NCI-H774 (cell line): ENCODE measurements at regions not wholly inside any gene's neighbourhood (a gene's known extent, or its start where the extent isn't known, plus 50 kb on each side); places are given as distances from the start of the nearest gene placed in this dataset.

ENCODE experiments used
- DNase-seq: peaks from one replicate; lab custom pipeline; 2025; lab: John Stamatoyannopoulos, UW

DNA sequence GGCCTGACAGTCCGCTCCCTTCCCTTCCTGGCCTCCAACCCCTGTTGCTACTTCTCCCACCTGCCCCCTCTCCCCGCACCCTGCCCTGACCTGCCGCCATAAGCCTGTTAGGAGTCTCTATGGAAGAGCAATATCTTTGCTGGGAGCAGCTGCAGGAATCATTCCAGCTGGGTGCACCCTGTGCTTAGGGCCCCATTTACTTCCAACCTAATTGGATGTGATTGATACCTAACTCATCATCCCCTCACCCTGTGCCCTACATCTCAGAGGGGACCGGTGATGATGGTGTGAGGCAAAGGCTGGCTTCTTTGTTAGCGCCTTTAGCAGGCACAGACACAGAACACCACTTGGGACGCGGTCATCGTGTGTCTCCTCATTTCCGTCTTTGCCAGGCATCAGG is 80.0 kb upstream of the FAM180A start:
- no peak for DNase-seq

DNA sequence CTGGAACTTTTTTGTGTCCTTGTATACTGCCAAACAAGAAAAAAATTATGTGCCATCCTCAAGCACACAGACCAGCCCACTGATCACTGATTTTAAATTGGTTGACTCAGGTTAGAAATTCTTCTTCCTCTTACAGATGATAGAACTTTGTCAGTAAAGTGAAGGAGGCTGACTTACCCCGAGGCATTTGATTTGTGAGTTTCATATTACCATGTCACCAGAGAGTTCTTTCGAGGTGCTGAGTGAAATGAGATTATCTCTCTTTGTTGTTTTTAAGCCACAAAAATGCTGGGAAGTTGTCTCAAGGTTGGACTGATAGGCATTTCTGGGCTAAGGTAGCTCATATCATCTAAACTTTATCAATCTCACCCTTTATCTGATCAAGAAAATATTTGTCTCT is 78.8 kb upstream of the FAM180A start:
- no peak for DNase-seq

DNA sequence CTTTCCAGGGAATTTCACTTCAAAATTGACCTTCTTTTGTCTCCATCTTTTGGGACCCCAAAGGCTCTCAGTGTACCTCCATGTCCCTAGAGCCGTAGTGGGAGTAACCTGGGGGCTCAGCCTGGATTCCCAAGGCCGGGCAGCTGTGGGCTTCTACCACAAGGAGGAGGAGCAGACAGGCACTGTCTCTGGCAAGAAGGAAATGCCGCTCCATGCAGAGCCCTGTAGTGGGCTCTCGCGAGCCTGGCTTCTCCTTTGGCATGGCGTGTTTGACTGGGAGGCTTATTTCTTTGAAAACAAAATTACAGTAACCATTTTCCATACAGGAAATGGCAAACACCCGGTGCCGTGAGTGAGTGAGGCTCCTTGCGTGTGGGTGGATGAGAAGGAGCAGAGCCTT is 76.8 kb upstream of the FAM180A start:
- DNase-seq: no peak

DNA sequence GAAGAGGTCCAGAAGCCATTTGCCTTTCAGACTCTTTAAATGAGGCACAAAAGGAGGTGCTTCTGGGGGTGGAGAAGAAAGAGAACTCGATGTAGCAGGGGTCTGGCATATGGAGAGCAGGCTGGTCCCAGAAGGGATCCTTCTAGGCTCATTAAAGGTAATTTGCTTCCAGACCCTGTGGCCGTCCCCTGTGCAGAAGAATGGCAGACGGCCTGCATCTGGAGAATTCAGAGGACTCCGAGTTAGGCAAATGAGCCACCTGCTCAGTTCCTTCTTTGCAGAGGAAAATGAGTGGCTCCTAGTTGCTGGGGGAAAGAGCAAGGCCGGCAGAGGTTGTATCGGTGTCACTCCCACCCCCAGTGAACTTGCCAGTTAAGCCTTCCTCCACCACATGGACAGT is 73.8 kb upstream of the FAM180A start:
- no peak for DNase-seq

DNA sequence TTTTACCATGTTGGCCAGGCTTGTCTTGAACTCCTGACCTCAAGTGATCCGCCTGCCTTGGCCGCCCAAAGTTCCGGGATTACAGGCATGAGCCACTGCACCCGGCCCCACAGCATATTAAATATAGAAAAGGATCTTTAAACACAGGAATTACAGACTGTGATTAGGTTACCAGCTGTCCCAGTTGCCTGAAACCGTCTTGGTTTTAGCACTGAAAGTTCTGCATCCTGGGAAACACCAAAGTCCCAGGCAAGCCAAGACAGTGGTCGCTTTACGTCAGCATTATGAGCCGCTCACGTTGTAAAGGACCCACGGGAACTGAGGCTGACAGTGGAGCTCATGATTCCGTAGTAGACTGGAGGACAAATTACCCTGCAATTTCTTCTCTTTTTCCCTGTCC is 69.0 kb upstream of the FAM180A start:
- DNase-seq: no peak

DNA sequence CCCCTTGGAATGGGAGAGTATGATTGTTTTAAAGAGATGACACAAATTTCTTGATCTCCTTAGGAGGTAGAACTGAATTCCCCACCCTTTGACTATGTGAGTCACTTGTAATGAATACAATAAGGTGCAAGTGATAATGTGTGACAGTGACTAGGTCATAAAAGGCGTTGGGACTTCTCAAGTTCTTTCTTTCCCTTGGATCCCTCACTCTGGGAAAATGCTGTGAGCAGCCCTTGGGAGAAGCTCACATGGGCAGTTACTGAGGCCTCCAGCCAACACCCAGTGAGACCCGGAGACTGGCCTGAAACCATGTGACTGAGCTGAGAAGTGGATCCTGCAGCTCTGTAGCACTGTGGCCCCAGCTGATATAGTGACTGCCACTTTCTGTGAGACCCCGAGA is 66.4 kb upstream of the FAM180A start:
- DNase-seq: no peak

DNA sequence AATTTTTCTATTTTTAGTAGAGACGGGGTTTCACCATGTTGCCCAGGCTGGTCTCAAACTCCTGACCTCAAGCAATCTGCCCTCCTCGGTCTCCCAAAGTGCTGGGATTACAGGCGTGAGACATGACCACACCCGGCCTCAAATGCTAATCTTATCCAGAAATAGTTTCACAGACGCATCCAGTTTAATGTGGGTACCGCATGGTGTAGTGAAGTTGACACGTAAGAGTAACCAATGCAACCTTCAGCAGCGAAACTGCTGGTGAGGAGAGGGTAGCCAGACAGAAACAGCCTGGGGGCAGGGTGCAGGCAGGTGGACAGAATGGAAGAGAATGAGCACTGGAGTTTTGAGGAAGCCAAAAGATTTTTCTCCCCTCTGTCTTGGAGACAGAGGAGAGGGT is 63.5 kb upstream of the FAM180A start:
- no peak for DNase-seq

DNA sequence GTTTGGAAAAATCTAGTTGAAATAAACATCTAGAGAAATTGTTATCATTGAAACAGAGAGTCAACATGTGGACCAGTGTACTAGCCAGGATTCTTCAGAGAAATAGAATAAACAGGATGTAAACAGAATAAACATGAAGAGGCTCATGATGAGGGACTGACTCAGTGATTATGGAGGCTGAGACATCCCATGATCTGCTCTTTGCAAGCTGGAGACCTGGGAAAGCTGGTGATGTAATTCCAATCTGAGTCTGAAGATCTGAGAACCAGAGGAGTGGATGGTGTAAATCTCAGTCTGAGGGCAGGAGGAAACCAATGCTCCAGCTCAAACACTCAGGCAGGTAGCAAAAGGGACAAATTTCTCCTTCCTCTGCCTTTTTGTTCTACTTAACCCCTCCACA is 62.9 kb upstream of the FAM180A start:
- DNase-seq: no peak

DNA sequence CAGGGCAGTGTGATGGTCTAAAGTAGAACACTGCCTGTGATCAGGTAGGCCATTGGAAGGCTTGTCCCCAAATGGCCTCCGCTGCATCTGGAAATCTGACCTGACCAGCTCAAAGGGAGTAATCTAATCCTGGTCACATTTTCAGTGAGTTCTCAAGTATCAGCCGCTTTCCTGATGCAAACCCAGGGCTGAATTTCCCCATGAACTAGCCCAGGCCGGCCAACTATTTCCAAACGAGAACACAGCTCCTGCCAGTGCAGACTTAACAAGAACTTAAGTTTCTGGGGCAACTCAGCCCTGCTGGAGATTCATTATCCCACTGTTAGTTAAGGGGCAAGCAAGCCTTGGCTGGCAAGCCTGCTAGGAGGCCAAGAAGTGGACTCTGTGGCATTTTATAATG is 59.6 kb upstream of the FAM180A start:
- no peak for DNase-seq

DNA sequence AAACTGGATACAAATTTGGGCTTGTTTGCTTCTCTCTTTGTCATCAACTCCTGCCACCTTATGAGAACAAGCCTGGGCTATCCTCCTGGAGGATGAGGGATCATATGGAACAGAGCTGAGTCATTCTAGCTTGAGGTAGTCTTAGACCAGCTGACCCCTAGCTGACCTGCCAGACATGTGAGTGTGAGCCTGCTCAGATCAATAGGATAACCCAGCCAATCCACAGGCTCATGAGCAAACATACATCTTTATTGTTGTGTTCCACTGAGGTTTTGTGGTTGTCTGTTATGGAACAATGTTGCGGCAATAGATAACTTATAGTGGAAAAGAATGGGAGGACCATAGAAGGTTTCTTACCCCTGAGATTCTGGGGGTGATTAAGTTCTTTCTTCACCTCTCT is 54.5 kb upstream of the FAM180A start:
- DNase-seq: no peak

DNA sequence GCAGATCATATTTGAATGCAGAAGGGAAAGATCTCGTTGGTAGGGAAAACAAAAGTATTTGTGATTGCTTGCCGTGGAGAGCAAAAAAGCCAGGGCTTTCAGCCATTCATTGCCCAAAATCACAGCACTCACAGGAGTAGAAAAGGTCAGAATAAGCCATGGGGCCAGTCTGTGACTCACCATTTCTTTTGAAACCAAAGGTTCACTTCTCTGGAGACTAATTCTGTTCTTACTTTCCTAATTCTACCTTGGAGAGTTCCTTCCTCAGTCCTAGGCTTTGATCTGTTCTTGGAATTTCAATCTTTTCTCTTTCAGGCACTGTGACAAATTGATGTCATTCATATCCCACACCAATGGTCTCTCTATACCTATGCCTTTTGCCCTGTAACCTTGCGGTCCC is 54.1 kb upstream of the FAM180A start:
- DNase-seq: no peak

DNA sequence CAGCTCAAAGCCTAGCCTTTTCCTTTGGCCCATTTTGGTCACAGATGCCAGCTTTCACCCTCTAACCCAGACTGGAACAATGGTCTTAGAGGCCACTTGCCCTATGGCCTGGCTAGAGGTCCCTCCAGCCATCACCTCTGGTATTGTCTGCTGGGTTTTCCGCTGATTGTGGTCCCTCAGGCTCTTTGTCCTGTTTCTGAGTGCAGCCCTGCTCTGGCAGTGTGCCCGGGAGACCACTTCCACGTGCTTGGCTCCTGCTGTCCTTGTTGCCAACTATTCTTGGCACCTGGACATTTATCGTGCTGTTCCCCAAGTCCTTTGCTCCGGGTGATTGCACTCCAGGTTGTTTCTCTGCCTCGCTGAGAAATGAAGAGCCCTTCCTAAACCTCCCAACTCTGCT is 53.3 kb upstream of the FAM180A start:
- peak; percentile 33 for DNase-seq

DNA sequence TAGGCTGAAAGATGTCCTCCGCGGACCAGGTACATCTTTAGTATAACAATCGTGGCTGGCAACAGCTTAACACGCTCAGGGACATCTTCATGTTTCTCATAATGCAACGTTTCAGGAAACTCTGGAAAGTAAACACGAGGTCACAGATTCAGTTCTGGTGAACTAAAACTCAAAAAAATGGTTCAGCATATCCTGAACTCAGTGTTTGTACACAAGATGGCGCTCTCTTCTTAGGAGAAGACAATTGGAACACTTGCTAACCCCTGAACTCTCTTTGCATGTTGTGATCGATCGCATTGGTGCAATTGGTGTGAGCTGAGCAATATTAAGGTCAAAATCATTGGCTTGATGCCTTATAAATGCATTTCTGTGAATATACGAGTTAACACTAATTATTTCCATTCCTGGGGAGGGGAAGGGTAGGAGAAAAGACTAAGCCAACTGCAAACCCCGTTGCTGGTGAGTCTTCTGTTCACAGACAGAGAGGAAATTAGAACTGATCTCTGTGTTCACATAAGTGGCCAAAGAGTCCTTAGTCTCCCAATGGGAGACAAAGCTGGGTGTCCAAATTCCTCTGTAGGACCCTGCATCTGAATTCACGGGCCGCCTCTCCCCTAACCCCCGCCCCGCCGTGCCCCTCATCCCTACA is 52.6 kb upstream of the FAM180A start:
- DNase-seq: peak; percentile 65

DNA sequence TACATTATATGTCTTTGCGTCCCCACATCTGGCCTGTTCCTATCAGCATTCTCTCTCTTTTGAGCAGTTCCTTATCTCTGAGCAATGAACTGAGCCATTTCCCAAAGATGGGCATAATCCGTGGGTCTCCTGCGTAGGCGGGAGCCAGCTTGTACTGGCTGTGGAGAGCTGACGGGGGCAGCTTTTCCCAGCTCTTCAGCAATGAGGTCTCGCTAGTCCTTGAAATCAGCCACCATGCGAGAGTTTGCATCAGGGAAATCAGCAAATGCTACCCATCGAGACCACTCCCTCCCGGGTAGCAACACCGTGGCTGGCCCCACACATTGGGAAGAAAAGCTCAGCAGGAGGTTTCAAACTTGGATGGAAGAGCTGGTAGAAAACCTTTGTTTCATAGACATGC is 51.9 kb upstream of the FAM180A start:
- DNase-seq: no peak

DNA sequence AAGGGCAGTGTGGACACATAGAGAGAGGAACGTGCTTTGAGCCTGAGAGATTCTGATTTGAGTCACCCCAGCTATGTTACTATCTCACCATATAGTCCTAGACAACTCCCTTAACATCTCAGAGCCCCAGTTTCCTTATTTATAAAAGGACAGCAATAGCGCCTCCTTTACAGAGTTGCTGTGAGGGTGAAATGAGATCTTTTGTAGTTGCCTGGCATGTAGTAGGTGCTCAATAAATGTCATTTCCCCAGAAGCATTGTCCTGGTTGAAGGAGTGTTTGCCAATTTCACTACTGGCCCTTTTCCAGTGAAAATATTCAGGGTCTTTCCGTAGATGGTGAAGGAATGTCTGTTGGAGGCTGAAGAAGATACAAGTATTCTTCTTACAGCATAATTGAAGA is 51.3 kb upstream of the FAM180A start:
- DNase-seq: no peak
